ENCODE measurements at regions not wholly inside any gene's neighbourhood (a gene's known extent, or its start where the extent isn't known, plus 50 kb on each side); places are given as distances from the start of the nearest gene placed in this dataset.
"Not testable (repeated sequence)": the region's sequence is repeated elsewhere in the genome, so short reads cannot be mapped to it uniquely, and the experiment has no call there.

DNA sequence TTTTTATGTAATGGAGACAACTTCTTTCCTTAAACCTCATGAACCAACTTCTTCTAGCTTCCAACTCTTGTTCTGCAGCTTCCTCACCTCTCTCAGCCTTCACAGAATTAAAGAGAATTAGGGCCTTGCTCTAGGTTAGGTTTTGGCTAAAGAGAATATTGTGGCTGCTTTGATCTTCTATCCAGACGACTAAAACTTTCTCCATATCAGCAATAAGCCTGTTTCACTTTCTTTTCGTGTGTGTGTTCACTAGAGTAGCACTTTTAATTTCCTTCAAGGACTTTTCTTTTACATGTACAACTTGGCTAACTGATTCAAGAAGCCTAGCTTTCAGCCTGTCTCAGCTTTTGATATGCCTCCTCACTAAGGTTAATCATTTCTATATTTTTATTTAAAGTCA is 596.1 kb upstream of the NRSN1 start:
- Mint-ChIP-seq H3K36me3 (ENCODE audit: low read depth) (no peaks in the 10 kb centered on the region), H3K4me1 (ENCODE audit: low read depth) (no peaks in the 10 kb centered on the region), H3K27ac (no peak overlapping the region), H3K27me3 (ENCODE audit: low read depth) (no peaks in the 10 kb centered on the region), H3K4me3 (no peak overlapping the region), H3K9me3 (ENCODE audit: insufficient read depth) (no peaks in the 10 kb centered on the region)
- POLR2A ChIA-PET = no interaction called here
- DNase-seq (no peak), ATAC-seq (no peak)
- CTCF ChIA-PET = no interaction called here

DNA sequence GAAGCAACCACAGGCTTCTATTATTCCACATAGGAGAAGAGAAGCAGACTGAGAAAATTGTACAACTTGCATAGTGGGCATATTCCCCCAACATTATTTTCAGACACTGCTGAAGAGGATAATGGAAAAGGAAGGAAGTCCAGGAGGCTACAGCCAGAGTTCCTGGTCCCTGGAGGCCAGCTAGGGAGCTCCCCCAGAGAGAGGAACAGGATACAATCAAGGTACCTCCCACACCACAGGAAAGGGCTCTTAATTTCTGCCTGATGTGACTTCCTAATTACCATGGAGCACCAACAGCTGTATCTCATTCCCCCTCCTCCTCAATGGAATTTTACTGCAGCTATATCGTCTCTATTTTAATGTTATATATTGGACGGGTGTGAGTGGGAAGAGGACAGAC is 594.3 kb upstream of the NRSN1 start:
- H3K4me1 Mint-ChIP-seq (ENCODE audit: low read depth) = no peaks in the 10 kb centered on the region
- H3K27ac Mint-ChIP-seq = no peak overlapping the region
- H3K9me3 Mint-ChIP-seq (ENCODE audit: insufficient read depth) = no peaks in the 10 kb centered on the region
- H3K4me3 Mint-ChIP-seq = no peak overlapping the region
- POLR2A ChIA-PET = no interaction called here
- no peaks in the 10 kb centered on the region for H3K27me3 Mint-ChIP-seq (ENCODE audit: low read depth)
- CTCF ChIA-PET = no interaction called here
- no peak for DNase-seq
- H3K36me3 Mint-ChIP-seq (ENCODE audit: low read depth) = no peaks in the 10 kb centered on the region
- no peak for ATAC-seq

DNA sequence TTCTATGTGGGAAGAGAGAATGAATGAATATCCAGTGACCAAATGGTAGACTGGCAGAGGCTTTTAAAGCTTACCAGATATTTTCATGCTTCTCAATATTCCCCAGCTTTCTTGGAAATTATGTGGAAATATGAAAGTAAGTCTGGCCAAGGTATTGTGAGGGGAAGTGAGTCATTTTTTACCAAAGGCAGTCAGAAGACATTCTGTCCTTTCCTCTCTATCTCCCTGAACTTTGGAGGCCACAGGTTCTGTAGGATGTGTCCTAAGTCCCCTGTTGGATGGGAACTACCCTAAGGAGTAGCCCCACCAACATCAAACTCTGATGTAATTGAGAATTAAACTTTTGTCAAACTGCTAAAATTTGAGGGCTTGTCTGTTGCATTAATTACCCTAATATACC is 593.8 kb upstream of the NRSN1 start:
- H3K27ac Mint-ChIP-seq = no peak overlapping the region
- no peak for DNase-seq
- no peaks in the 10 kb centered on the region for H3K9me3 Mint-ChIP-seq (ENCODE audit: insufficient read depth)
- no peaks in the 10 kb centered on the region for H3K36me3 Mint-ChIP-seq (ENCODE audit: low read depth)
- no peaks in the 10 kb centered on the region for H3K27me3 Mint-ChIP-seq (ENCODE audit: low read depth)
- ATAC-seq = no peak
- POLR2A ChIA-PET = no interaction called here
- H3K4me1 Mint-ChIP-seq (ENCODE audit: low read depth) = no peaks in the 10 kb centered on the region
- CTCF ChIA-PET = no interaction called here
- H3K4me3 Mint-ChIP-seq = no peak overlapping the region

DNA sequence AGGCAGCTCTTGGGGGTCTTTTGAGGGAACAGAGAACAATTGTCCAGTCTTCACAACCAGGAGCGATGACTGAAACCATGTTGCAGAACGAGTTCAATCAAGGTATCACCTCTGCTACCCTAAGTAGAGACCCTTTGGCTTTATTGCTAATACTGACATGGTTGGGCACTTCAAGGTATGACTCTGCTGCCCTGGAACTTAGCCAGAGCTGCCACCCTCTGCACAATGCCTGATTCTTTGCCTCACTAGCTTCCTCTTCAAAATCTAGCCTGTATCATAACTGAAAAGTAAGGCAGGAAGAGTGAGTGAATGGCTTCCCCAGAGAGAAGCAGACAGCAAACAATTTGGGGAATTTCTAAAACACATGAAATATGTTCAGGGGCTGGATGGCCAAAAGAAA is 592.7 kb upstream of the NRSN1 start:
- ATAC-seq = no peak
- no peak for DNase-seq
- no peaks in the 10 kb centered on the region for H3K4me1 Mint-ChIP-seq (ENCODE audit: low read depth)
- ChIA-PET CTCF (no interaction called here), POLR2A (no interaction called here)
- H3K27me3 Mint-ChIP-seq (ENCODE audit: low read depth) = no peaks in the 10 kb centered on the region
- no peak overlapping the region for H3K4me3 Mint-ChIP-seq
- no peak overlapping the region for H3K27ac Mint-ChIP-seq
- H3K9me3 Mint-ChIP-seq (ENCODE audit: insufficient read depth) = no peaks in the 10 kb centered on the region
- no peaks in the 10 kb centered on the region for H3K36me3 Mint-ChIP-seq (ENCODE audit: low read depth)

DNA sequence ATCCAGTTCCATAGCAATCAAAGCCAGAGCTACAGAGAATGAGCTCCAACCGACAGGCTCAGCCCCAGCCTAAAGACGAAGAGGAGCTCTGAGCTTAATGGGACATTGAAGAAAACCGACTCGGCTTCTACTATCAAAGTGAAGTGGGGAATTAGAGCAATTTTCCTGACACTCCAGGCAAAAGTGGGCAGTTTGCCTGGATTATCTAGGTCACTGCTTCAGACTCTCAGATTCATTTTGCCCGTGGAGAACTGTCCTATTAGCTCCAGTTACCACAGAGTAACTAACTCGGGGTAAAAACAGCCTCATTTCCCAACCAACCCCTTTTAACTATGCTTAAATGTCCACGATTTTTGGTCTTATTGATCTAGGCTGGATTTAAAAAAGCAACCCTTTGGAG is 592.1 kb upstream of the NRSN1 start:
- Mint-ChIP-seq H3K27ac (no peak overlapping the region), H3K27me3 (ENCODE audit: low read depth) (no peaks in the 10 kb centered on the region), H3K4me3 (no peak overlapping the region), H3K4me1 (ENCODE audit: low read depth) (no peaks in the 10 kb centered on the region), H3K36me3 (ENCODE audit: low read depth) (no peaks in the 10 kb centered on the region), H3K9me3 (ENCODE audit: insufficient read depth) (no peaks in the 10 kb centered on the region)
- ATAC-seq = no peak
- ChIA-PET POLR2A (no interaction called here), CTCF (no interaction called here)
- DNase-seq = no peak

DNA sequence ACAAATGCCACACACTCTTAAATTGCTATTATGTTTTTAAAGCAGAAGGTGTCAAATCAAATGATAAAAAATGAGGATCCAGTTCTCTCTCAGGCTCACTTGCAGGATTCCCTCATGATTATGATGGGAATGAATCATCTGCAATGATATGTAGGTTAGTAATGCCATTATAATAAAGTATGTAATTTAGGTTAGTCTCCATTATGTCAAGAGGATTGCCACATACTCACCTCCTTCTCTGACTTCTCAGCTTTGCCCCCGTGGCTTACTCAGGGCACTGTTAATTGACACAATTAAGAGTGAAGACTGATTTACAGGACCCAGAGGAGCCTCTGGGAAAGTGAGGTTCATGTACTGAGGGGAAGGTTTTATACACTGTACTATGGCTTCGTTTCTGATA is 591.7 kb upstream of the NRSN1 start:
- no peaks in the 10 kb centered on the region for H3K4me1 Mint-ChIP-seq (ENCODE audit: low read depth)
- H3K27me3 Mint-ChIP-seq (ENCODE audit: low read depth) = no peaks in the 10 kb centered on the region
- H3K36me3 Mint-ChIP-seq (ENCODE audit: low read depth) = no peaks in the 10 kb centered on the region
- ATAC-seq (no peak), DNase-seq (no peak)
- no peak overlapping the region for H3K27ac Mint-ChIP-seq
- no peaks in the 10 kb centered on the region for H3K9me3 Mint-ChIP-seq (ENCODE audit: insufficient read depth)
- POLR2A ChIA-PET = no interaction called here
- CTCF ChIA-PET = no interaction called here
- H3K4me3 Mint-ChIP-seq = no peak overlapping the region

DNA sequence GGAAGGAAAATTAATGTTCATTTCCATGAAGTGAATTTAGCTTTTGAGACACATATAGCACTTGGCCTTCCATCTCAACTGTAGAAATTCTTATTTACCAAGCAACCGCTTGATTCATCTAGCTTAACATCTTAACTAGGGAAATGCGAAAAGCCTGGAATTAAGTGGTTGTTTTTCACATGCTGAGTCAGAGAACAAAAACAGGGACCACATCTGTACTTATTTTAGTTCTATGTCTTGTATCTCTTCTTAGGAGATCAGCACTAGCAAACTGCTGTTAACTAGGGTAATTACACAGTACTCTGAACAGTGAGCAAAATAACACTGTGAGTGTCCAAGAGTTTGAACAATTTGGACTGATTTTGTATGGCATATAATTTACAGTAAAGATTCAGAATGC is 590.9 kb upstream of the NRSN1 start:
- Mint-ChIP-seq H3K27ac (no peak overlapping the region), H3K4me1 (ENCODE audit: low read depth) (no peaks in the 10 kb centered on the region), H3K36me3 (ENCODE audit: low read depth) (no peaks in the 10 kb centered on the region), H3K27me3 (ENCODE audit: low read depth) (no peaks in the 10 kb centered on the region), H3K4me3 (no peak overlapping the region), H3K9me3 (ENCODE audit: insufficient read depth) (no peaks in the 10 kb centered on the region)
- no peak for DNase-seq
- ChIA-PET POLR2A (no interaction called here), CTCF (no interaction called here)
- ATAC-seq = no peak

DNA sequence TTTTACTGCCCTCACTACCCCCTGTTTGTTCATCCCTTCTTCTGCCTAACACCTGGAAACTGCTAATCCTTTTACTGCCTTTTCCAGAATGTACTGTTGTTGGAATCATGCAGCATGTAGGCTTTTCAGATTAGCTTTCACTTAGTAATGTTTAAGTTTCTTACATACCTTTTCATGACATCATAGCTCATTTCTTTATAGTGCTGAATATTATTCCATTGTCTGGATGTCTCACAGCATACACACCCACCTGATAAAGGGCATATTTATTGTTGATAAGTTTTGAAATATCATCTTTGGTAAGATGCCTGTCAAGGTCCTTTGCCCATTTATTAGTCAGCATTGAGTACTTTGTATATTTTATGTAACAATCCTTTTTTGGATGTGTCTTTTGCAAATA is 588.2 kb upstream of the NRSN1 start:
- Mint-ChIP-seq H3K4me3 (no peak overlapping the region), H3K36me3 (ENCODE audit: low read depth) (no peaks in the 10 kb centered on the region), H3K27ac (no peak overlapping the region), H3K4me1 (ENCODE audit: low read depth) (no peaks in the 10 kb centered on the region), H3K27me3 (ENCODE audit: low read depth) (no peaks in the 10 kb centered on the region), H3K9me3 (ENCODE audit: insufficient read depth) (no peaks in the 10 kb centered on the region)
- ATAC-seq (no peak), DNase-seq (no peak)
- CTCF ChIA-PET = no interaction called here
- POLR2A ChIA-PET = no interaction called here

DNA sequence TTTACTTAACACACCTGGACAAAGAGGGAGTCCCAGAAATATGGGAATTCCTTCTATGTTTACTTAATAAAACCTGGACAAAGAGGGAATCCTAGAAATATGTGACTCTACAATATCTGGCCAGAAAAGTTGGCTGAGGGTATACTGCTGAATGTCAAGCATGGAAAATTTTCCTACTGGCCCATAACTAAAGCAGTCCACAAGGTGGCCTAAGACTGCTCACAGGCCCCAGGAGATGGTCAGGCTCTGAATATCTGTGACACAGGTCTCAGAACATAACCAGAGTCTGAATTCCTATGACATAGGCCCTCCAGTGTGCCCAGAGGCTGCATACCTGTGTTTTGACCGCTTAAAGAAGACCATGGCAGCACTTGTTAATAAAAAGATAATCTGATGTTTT is 578.2 kb upstream of the NRSN1 start:
- Mint-ChIP-seq H3K36me3 (ENCODE audit: low read depth) (no peaks in the 10 kb centered on the region), H3K4me3 (no peak overlapping the region), H3K27me3 (ENCODE audit: low read depth) (no peaks in the 10 kb centered on the region), H3K9me3 (ENCODE audit: insufficient read depth) (no peaks in the 10 kb centered on the region), H3K27ac (no peak overlapping the region), H3K4me1 (ENCODE audit: low read depth) (no peaks in the 10 kb centered on the region)
- POLR2A ChIA-PET = no interaction called here
- DNase-seq (no peak), ATAC-seq (no peak)
- CTCF ChIA-PET = no interaction called here

DNA sequence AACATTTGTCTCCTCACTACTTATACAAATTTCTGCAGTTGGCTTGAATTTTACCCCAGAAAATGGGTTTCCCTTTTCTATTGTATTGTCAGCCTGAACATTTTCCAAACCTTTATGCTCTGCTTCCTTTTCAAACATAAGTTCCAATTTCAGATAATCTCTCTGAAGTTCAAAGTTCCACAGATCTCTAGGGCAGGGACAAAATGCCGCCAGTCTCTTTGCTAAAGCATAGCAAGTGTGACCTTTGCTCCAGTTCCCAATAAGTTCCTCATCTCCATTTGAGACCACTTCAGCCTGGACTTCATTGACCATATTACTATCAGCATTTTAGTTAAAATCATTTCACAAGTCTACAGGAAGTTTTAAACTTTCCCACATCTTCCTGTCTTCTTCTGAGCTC is 571.1 kb upstream of the NRSN1 start:
- ATAC-seq; H3K36me3 Mint-ChIP-seq (ENCODE audit: low read depth); H3K27me3 Mint-ChIP-seq (ENCODE audit: low read depth); H3K4me3 Mint-ChIP-seq; H3K27ac Mint-ChIP-seq; H3K4me1 Mint-ChIP-seq (ENCODE audit: low read depth); DNase-seq; POLR2A ChIA-PET; CTCF ChIA-PET: not testable (repeated sequence)
- H3K9me3 Mint-ChIP-seq (ENCODE audit: insufficient read depth) = peaks cover 14% of the 10 kb centered on the region

DNA sequence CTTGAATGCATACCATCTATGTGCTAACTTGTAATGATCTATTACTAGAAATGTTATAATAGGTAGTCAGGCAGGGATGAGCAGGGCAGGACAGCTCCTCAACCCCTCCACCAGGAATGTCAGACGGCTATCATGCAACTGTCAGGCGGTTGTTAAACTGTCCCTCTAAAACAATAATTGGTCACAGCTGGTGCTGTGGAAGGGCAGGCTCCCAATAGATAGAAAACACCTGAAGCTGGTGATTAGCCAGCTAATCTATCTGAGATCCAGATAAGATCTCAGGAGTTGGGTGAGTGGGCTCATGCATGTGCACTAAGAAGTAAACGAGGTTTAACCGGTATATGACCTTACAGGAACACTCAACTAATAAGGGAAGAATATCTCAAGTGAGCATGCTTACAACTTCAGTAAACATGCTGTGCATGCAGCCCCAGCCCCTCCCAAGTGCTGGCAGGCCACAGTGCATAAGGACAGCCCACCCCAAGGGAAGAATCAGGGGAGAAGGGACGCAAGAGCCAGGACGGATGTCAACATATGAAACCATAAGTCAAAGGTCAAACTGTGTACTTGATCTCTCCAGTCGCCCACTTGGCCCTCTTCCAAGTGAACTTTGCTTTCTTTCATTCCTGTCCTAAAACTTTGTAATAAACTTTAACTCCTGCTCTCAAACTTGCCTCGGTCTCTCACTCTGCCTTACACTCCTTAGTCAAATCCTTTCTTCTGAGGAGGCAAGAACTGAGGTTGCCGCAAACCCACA is 566.2 kb upstream of the NRSN1 start:
- Mint-ChIP-seq H3K27ac (no peak overlapping the region), H3K4me1 (ENCODE audit: low read depth) (no peaks in the 10 kb centered on the region), H3K27me3 (ENCODE audit: low read depth) (no peaks in the 10 kb centered on the region), H3K36me3 (ENCODE audit: low read depth) (no peaks in the 10 kb centered on the region), H3K4me3 (no peak overlapping the region), H3K9me3 (ENCODE audit: insufficient read depth) (peaks cover 25% of the 10 kb centered on the region)
- POLR2A ChIA-PET = no interaction called here
- ATAC-seq = no peak
- no peak for DNase-seq
- CTCF ChIA-PET = no interaction called here

DNA sequence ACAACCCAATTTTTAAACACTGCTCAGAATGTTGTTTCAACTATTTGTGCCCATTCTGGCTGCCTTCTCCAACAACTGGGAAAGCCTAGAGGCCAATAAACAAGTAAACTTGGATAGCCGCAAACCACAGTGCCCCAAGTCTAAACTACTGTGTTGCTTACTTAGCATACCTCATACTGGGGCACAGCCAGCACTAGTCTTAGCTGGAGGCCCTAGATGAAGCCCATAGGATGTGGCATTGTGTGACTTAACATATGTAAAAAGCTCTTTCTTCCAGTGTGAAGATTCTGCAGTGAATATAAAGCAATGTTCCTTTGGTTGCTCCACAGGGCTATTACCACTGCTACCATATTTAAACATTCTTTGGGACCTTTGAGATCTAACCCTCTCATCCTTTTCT is 564.3 kb upstream of the NRSN1 start:
- H3K4me1 Mint-ChIP-seq (ENCODE audit: low read depth) = no peaks in the 10 kb centered on the region
- no peak for ATAC-seq
- ChIA-PET CTCF (no interaction called here), POLR2A (no interaction called here)
- H3K27ac Mint-ChIP-seq = no peak overlapping the region
- DNase-seq = no peak
- no peak overlapping the region for H3K4me3 Mint-ChIP-seq
- H3K27me3 Mint-ChIP-seq (ENCODE audit: low read depth) = no peaks in the 10 kb centered on the region
- no peaks in the 10 kb centered on the region for H3K36me3 Mint-ChIP-seq (ENCODE audit: low read depth)
- H3K9me3 Mint-ChIP-seq (ENCODE audit: insufficient read depth) = peaks cover 12% of the 10 kb centered on the region

DNA sequence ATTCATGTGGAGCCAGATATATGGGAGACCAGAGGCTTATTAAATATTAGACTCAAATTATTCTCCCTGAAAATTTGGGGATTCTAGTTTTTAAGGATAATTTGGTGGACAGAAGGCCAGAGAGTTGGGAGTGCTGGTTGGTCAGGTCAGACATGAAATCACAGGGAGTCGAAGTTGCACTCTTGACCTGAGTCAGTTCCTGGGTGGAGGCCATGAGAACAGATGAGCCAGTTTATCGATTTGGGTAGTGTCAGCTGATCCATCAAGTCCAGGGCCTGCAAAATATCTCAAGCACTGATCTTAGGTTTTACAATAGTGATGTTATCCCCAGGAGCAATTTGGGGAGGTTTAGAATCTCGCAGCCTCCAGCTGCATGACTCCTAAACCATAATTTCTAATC is 563.5 kb upstream of the NRSN1 start:
- Mint-ChIP-seq H3K4me3 (no peak overlapping the region), H3K27me3 (ENCODE audit: low read depth) (no peaks in the 10 kb centered on the region), H3K36me3 (ENCODE audit: low read depth) (no peaks in the 10 kb centered on the region), H3K4me1 (ENCODE audit: low read depth) (no peaks in the 10 kb centered on the region), H3K27ac (no peak overlapping the region), H3K9me3 (ENCODE audit: insufficient read depth) (peaks cover 12% of the 10 kb centered on the region)
- DNase-seq = no peak
- CTCF ChIA-PET = no interaction called here
- no peak for ATAC-seq
- POLR2A ChIA-PET = no interaction called here

Data from activated CD8-positive, alpha-beta T cell treated with anti-CD3 and anti-CD28 coated beads, Interleukin-2, amount 10 ng/mL, durations not matched to agents 7 days and 5 days (primary cell).